Activated T-helper 2 cell treated with anti-CD3 and anti-CD28 coated beads, Interferon-gamma antibody, Interleukin-2, Interleukin-4, amounts not matched to agents 10 μg/mL and 5 μg/mL and 100 μg/mL, durations not matched to agents 14 hours and 24 hours and 36 hours (primary cell): ENCODE measurements at regions not wholly inside any gene's neighbourhood (a gene's known extent, or its start where the extent isn't known, plus 50 kb on each side); places are given as distances from the start of the nearest gene placed in this dataset.

Experiments used
- DNase-seq: peaks from one replicate; pipeline ENCODE4 v3.0.0; 2021; ENCODE audit warnings: low spot score
- H3K27ac Mint-ChIP-seq: one replicate; pipeline ENCODE4 v1.8.0; 2021; ENCODE audit warnings: mixed read lengths
- H3K27me3 Mint-ChIP-seq: one replicate; pipeline ENCODE4 v1.8.0; 2021; ENCODE audit warnings: low read depth, mixed read lengths
- H3K36me3 Mint-ChIP-seq: one replicate; pipeline ENCODE4 v1.8.0; 2021; ENCODE audit warnings: low read depth, mixed read lengths
- H3K4me1 Mint-ChIP-seq: one replicate; pipeline ENCODE4 v1.8.0; 2021; ENCODE audit warnings: low read depth, mixed read lengths
- H3K4me3 Mint-ChIP-seq: one replicate; pipeline ENCODE4 v1.8.0; 2021; ENCODE audit warnings: low read depth, mild to moderate bottlenecking, moderate library complexity, mixed read lengths
- H3K9me3 Mint-ChIP-seq: one replicate; pipeline ENCODE4 v1.8.0; 2021; ENCODE audit warnings: mixed read lengths
- intact Hi-C: fragments of 100-400 bp; cut with micrococcal nuclease; formaldehyde crosslinking; loops from one replicate; pipeline ENCODE4 v1.15.1; 2023

- no peak for DNase-seq
- H3K9me3 Mint-ChIP-seq = no peaks in the 10 kb centered on the region
- no peaks in the 10 kb centered on the region for H3K36me3 Mint-ChIP-seq
- intact Hi-C loops = no loop called here
- H3K4me1 Mint-ChIP-seq = no peaks in the 10 kb centered on the region
- no peak overlapping the region for H3K27ac Mint-ChIP-seq
- no peak overlapping the region for H3K4me3 Mint-ChIP-seq
- H3K27me3 Mint-ChIP-seq = peaks cover 12% of the 10 kb centered on the region
Observed at GRCh38 chr12:41919048-41919447, 225.6 kb downstream of the GXYLT1 start.

- no peaks in the 10 kb centered on the region for H3K4me1 Mint-ChIP-seq
- DNase-seq = no peak
- H3K27ac Mint-ChIP-seq = no peak overlapping the region
- H3K4me3 Mint-ChIP-seq = no peak overlapping the region
- H3K27me3 Mint-ChIP-seq = peaks cover 14% of the 10 kb centered on the region
- H3K9me3 Mint-ChIP-seq = no peaks in the 10 kb centered on the region
- intact Hi-C loops = no loop called here
- H3K36me3 Mint-ChIP-seq = no peaks in the 10 kb centered on the region
Observed at GRCh38 chr12:41917938-41918341, 226.7 kb downstream of the GXYLT1 start.

GRCh38 chr12:41917181-41917580 lies 227.5 kb downstream of the GXYLT1 start:
- Mint-ChIP-seq H3K9me3 (no peaks in the 10 kb centered on the region), H3K4me3 (no peak overlapping the region), H3K4me1 (no peaks in the 10 kb centered on the region), H3K27ac (no peak overlapping the region), H3K36me3 (no peaks in the 10 kb centered on the region), H3K27me3 (peaks cover 14% of the 10 kb centered on the region)
- intact Hi-C loops = no loop called here
- no peak for DNase-seq

GRCh38 chr12:41910578-41911320 lies 233.9 kb downstream of the GXYLT1 start:
- Mint-ChIP-seq H3K36me3 (no peaks in the 10 kb centered on the region), H3K27ac (no peak overlapping the region), H3K4me3 (no peak overlapping the region), H3K4me1 (no peaks in the 10 kb centered on the region), H3K9me3 (no peaks in the 10 kb centered on the region), H3K27me3 (peaks cover 2% of the 10 kb centered on the region)
- intact Hi-C loops = no loop called here
- DNase-seq = no peak

GRCh38 chr12:41908206-41908605 lies 236.5 kb downstream of the GXYLT1 start:
- H3K9me3 Mint-ChIP-seq = no peaks in the 10 kb centered on the region
- no peak for DNase-seq
- intact Hi-C loops = no loop called here
- H3K4me1 Mint-ChIP-seq = no peaks in the 10 kb centered on the region
- H3K36me3 Mint-ChIP-seq = no peaks in the 10 kb centered on the region
- no peak overlapping the region for H3K27ac Mint-ChIP-seq
- H3K4me3 Mint-ChIP-seq = no peak overlapping the region
- no peaks in the 10 kb centered on the region for H3K27me3 Mint-ChIP-seq

- Mint-ChIP-seq H3K9me3 (no peaks in the 10 kb centered on the region), H3K36me3 (no peaks in the 10 kb centered on the region), H3K27ac (no peak overlapping the region), H3K27me3 (no peaks in the 10 kb centered on the region), H3K4me3 (no peak overlapping the region), H3K4me1 (no peaks in the 10 kb centered on the region)
- no peak for DNase-seq
- intact Hi-C loops = no loop called here
Observed at GRCh38 chr12:41907550-41907949, 237.1 kb downstream of the GXYLT1 start.

- no peak for DNase-seq
- Mint-ChIP-seq H3K9me3 (no peaks in the 10 kb centered on the region), H3K4me3 (no peak overlapping the region), H3K36me3 (no peaks in the 10 kb centered on the region), H3K27ac (no peak overlapping the region), H3K27me3 (no peaks in the 10 kb centered on the region), H3K4me1 (no peaks in the 10 kb centered on the region)
- intact Hi-C loops = no loop called here
Observed at GRCh38 chr12:41907021-41907420, 237.7 kb downstream of the GXYLT1 start.

GRCh38 chr12:41905759-41906297 lies 238.8 kb downstream of the GXYLT1 start:
- no peak for DNase-seq
- H3K27me3 Mint-ChIP-seq = no peaks in the 10 kb centered on the region
- intact Hi-C loops = no loop called here
- no peaks in the 10 kb centered on the region for H3K4me1 Mint-ChIP-seq
- H3K27ac Mint-ChIP-seq = no peak overlapping the region
- H3K36me3 Mint-ChIP-seq = no peaks in the 10 kb centered on the region
- no peak overlapping the region for H3K4me3 Mint-ChIP-seq
- H3K9me3 Mint-ChIP-seq = no peaks in the 10 kb centered on the region

- intact Hi-C loops = no loop called here
- Mint-ChIP-seq H3K9me3 (no peaks in the 10 kb centered on the region), H3K4me3 (no peak overlapping the region), H3K27ac (no peak overlapping the region), H3K4me1 (no peaks in the 10 kb centered on the region), H3K27me3 (peaks cover 4% of the 10 kb centered on the region), H3K36me3 (no peaks in the 10 kb centered on the region)
- DNase-seq = no peak
Observed at GRCh38 chr12:41905073-41905758, 239.5 kb downstream of the GXYLT1 start.

- H3K9me3 Mint-ChIP-seq = no peaks in the 10 kb centered on the region
- intact Hi-C loops = no loop called here
- peaks cover 4% of the 10 kb centered on the region for H3K27me3 Mint-ChIP-seq
- no peaks in the 10 kb centered on the region for H3K36me3 Mint-ChIP-seq
- H3K4me1 Mint-ChIP-seq = no peaks in the 10 kb centered on the region
- no peak overlapping the region for H3K27ac Mint-ChIP-seq
- H3K4me3 Mint-ChIP-seq = no peak overlapping the region
- DNase-seq = no peak
Observed at GRCh38 chr12:41904041-41904440, 240.6 kb downstream of the GXYLT1 start.

- Mint-ChIP-seq H3K36me3 (no peaks in the 10 kb centered on the region), H3K4me1 (no peaks in the 10 kb centered on the region), H3K27me3 (peaks cover 4% of the 10 kb centered on the region), H3K9me3 (peaks cover 3% of the 10 kb centered on the region), H3K27ac (no peak overlapping the region), H3K4me3 (no peak overlapping the region)
- intact Hi-C loops = no loop called here
- DNase-seq = no peak
Observed at GRCh38 chr12:41903014-41903708, 241.5 kb downstream of the GXYLT1 start.

- Mint-ChIP-seq H3K27me3 (peaks cover 4% of the 10 kb centered on the region), H3K36me3 (no peaks in the 10 kb centered on the region), H3K4me1 (no peaks in the 10 kb centered on the region), H3K4me3 (no peak overlapping the region), H3K9me3 (peaks cover 7% of the 10 kb centered on the region), H3K27ac (no peak overlapping the region)
- intact Hi-C loops = no loop called here
- DNase-seq = no peak
Observed at GRCh38 chr12:41899577-41899976, 245.1 kb downstream of the GXYLT1 start.

GRCh38 chr12:41897593-41897992 lies 247.1 kb downstream of the GXYLT1 start:
- Mint-ChIP-seq H3K9me3 (peaks cover 7% of the 10 kb centered on the region), H3K4me1 (no peaks in the 10 kb centered on the region), H3K27me3 (peaks cover 4% of the 10 kb centered on the region), H3K36me3 (no peaks in the 10 kb centered on the region), H3K27ac (no peak overlapping the region), H3K4me3 (no peak overlapping the region)
- DNase-seq = no peak
- intact Hi-C loops = no loop called here
